Head of caudate nucleus (tissue), 42 donors: ENCODE measurements at regions not wholly inside any gene's neighbourhood (a gene's known extent, or its start where the extent isn't known, plus 50 kb on each side); places are given as distances from the start of the nearest gene placed in this dataset.
"Not testable (repeated sequence)": the region's sequence is repeated elsewhere in the genome, so short reads cannot be mapped to it uniquely, and the experiment has no call there.

Experiments
- DNase-seq, 42 donors: peaks; one replicate each; pipeline versions ENCODE4 v3.0.0 to v3.0.0-alpha.2; 2020 to 2021; ENCODE audit warnings: mixed read lengths in 7 of 42
- intact Hi-C: fragments of 100-400 bp; cut with DNase I; formaldehyde crosslinking; loops from one replicate; pipeline ENCODE4 v1.15.0; 2022

- DNase-seq: no peak
- intact Hi-C loops: no loop called here
Measured at GRCh38 chr10:34912771-34913170, 97.7 kb upstream of the PARD3 start.

GRCh38 chr10:34911661-34912205 is 96.6 kb upstream of the PARD3 start:
- intact Hi-C loops: no loop called here
- peak in 1 of 42 donors; percentile 26 for DNase-seq

GRCh38 chr10:34908481-34908880 is 93.4 kb upstream of the PARD3 start:
- intact Hi-C loops: no loop called here
- peak in 41 of 42 donors; percentile 20 to 85 (median 56) for DNase-seq

GRCh38 chr10:34907743-34908430 is 92.8 kb upstream of the PARD3 start:
- intact Hi-C loops: no loop called here
- DNase-seq: no peak

- intact Hi-C loops: no loop called here
- DNase-seq: peak in 1 of 42 donors; percentile 34
Measured at GRCh38 chr10:34906067-34906965, 91.2 kb upstream of the PARD3 start.

- intact Hi-C loops: no loop called here
- DNase-seq: peak in 1 of 42 donors; percentile 31
Measured at GRCh38 chr10:34905200-34905927, 90.3 kb upstream of the PARD3 start.

GRCh38 chr10:34904191-34904590 is 89.1 kb upstream of the PARD3 start:
- intact Hi-C loops: no loop called here
- DNase-seq: peak in 1 of 42 donors; percentile 7

- no peak for DNase-seq
- intact Hi-C loops: no loop called here
Measured at GRCh38 chr10:34899161-34899560, 84.1 kb upstream of the PARD3 start.

- no peak for DNase-seq
- intact Hi-C loops: no loop called here
Measured at GRCh38 chr10:34895977-34896376, 80.9 kb upstream of the PARD3 start.

- DNase-seq: peak in 30 of 42 donors; percentile 17 to 73 (median 44)
- intact Hi-C loops: not testable (repeated sequence)
Measured at GRCh38 chr10:34895046-34895445, 80.0 kb upstream of the PARD3 start.

GRCh38 chr10:34892521-34892920 is 77.4 kb upstream of the PARD3 start:
- DNase-seq: peak in 1 of 42 donors; percentile 27
- intact Hi-C loops: not testable (repeated sequence)

- intact Hi-C loops: no loop called here
- no peak for DNase-seq
Measured at GRCh38 chr10:34890939-34891338, 75.8 kb upstream of the PARD3 start.

- intact Hi-C loops: no loop called here
Measured at GRCh38 chr10:34889004-34889869, 74.1 kb upstream of the PARD3 start.

GRCh38 chr10:34886906-34887642 is 72.0 kb upstream of the PARD3 start:
- intact Hi-C loops: no loop called here
- peak in 2 of 42 donors; percentile 18 to 22 for DNase-seq

More at GRCh38 chr10:34889004-34889869, 74.1 kb upstream of the PARD3 start:
- DNase-seq: peak in 1 of 42 donors; percentile 35

GRCh38 chr10:34885898-34886297 is 70.8 kb upstream of the PARD3 start:
- peak in 1 of 42 donors; percentile 21 for DNase-seq
- intact Hi-C loops: no loop called here

GRCh38 chr10:34885011-34885410 is 69.9 kb upstream of the PARD3 start:
- intact Hi-C loops: no loop called here
- DNase-seq: peak in 1 of 42 donors; percentile 4

GRCh38 chr10:34884272-34884952 is 69.3 kb upstream of the PARD3 start:
- intact Hi-C loops: no loop called here

More at GRCh38 chr10:34884272-34884952, 69.3 kb upstream of the PARD3 start:
- DNase-seq: peak in 1 of 42 donors; percentile 10
